ENCODE measurements at regions not wholly inside any gene's neighbourhood (a gene's known extent, or its start where the extent isn't known, plus 50 kb on each side); places are given as distances from the start of the nearest gene placed in this dataset.
"Not testable (repeated sequence)": the region's sequence is repeated elsewhere in the genome, so short reads cannot be mapped to it uniquely, and the experiment has no call there.

- no peak for FAIRE-seq
Measured at GRCh38 chr16:9595393-9595792, 503.9 kb downstream of the HAPSTR1 start.

DNA sequence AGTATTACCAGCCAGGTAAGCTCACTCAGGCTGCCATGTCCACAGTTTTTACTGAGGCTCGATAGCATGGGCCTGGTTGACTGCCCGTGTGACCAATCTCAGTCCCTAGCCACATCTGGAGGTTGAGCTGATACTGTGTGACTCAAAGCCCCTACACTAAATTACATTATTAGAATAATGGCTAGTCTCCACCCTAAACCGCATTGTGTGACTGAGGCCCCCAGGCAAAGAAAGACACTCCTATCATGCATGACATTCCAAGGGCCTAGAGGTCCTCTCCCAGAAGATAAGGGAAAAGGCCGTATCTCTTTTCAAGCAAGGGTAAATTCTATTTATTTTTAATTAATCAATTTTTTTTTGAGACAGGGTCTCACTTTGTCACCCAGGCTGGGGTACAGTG, 505.3 kb downstream of the HAPSTR1 start:
- no peak for DNase-seq (ENCODE audit: extremely low spot score, insufficient read length, low read depth)
- FAIRE-seq = no peak

More at GRCh38 chr16:9595393-9595792, 503.9 kb downstream of the HAPSTR1 start:
- no peak for DNase-seq (ENCODE audit: extremely low spot score, insufficient read length, low read depth)

DNA sequence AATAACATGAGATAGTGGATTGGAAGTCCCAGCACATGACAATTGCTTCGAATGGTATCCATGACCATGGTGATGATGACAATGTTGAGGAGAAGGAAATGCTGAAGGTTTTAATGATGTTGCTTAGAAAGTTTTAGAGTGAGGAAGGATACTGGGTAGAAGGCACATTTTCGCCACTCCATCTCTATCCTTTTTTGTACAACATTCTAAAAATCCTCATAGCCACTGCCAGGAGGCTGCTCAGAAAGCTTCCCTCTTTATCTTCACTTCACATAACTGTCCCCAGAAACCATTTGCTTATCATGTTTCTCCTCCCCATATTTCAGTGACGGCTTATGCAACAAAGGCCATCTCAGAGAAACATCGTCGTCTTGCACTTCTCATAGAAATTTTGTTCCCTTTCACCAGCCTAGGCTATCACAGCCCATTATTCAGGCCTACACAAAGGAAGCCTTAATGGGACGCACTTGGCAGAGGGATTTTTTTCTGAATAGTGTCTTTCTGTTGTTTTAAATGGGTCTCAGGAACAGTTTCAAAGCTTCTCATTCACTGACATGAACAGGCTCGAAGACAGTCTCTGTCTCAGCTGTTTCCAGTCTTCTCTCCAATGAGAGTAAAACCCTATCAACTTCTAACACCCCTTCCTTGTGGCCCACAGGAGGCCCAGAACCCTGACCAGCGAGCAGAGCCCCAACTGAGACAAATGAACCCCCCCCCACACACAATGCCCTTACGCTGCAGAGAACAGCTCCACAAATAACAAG, 506.7 kb downstream of the HAPSTR1 start:
- no peak for DNase-seq (ENCODE audit: extremely low spot score, insufficient read length, low read depth)
- FAIRE-seq = no peak

DNA sequence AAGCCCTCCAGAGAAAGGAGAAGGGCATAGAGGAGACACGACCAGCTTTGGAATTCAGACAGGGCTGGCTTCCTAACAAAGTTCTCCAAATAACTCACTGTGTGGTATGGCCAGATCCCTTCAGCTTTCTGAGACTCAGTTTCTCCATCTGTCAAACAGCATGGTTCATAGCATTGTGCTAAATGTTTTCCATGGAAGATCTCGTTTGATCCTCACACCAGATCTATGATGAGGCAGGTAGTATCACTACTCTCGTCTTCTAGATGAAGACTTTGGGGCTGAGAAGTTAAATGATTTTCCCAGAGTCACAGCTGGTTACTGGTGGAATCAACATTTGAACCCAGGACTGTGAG, 507.3 kb downstream of the HAPSTR1 start:
- DNase-seq (ENCODE audit: extremely low spot score, insufficient read length, low read depth) = no peak
- no peak for FAIRE-seq

GRCh38 chr16:9599415-9600120, 508.1 kb downstream of the HAPSTR1 start:
- DNase-seq (ENCODE audit: extremely low spot score, insufficient read length, low read depth) = no peak
- FAIRE-seq = no peak

DNA sequence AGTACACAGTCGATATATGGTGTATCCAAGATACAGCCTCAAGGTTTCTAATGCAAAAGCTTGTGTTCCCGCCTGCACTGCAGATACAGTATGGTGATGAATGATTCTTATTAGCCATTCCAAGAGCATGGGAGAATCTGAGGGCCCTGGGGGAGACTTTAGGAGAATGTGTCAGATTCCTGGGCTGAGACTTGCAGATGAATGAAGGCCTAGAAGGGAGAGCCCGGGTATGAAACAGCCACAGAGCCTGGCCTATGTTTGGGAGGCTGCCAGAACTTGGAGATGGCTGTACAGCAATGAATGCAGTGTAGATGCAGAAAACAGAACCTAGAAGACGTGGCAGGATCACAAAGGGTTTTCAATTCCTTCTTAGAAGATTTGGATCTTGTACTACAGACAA, 510.7 kb downstream of the HAPSTR1 start:
- FAIRE-seq (no peak), DNase-seq (ENCODE audit: extremely low spot score, insufficient read length, low read depth) (no peak)

DNA sequence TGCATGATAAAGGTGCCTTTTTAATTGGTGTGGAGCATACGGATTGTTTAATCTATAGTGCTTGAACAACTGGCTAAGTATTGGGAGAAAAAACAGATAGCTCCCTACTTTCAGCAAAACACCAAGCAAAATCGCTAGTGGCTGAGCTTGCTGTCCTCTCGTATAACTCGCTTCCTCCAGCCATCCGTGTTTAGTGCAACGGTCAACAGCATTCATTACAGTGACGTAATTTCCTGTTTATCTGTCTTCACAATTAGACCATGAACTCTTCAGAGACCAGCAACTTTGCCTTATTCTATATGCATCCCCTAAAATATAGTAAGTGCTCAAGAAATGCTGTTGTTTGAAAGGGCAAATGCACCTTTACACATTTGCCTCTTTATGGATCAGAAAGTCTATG, 511.9 kb downstream of the HAPSTR1 start:
- DNase-seq (ENCODE audit: extremely low spot score, insufficient read length, low read depth) = no peak
- FAIRE-seq = no peak

GRCh38 chr16:9607515-9608230, 516.2 kb downstream of the HAPSTR1 start:
- FAIRE-seq (no peak), DNase-seq (ENCODE audit: extremely low spot score, insufficient read length, low read depth) (no peak)

GRCh38 chr16:9610727-9611126, 519.3 kb downstream of the HAPSTR1 start:
- DNase-seq (ENCODE audit: extremely low spot score, insufficient read length, low read depth) (no peak), FAIRE-seq (no peak)

DNA sequence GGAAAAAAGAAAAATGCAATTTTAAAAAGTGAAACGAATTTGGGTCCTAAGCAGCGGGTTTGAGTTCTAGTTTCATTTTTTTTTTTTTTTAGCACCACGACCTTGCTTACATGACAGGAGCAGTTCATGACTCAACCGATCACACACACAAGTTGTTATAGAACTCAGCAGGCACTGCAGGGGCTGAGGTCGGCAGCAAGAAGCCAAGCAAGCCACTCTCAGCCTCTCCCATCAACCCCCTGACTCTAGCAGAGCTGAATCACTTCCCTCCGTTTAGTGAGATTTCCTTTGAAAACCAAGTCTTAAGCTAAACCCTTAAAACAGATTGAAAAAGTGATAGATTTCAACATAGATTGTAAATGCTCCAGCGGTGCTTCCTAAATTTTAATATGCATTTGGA, 520.8 kb downstream of the HAPSTR1 start:
- FAIRE-seq (no peak), DNase-seq (ENCODE audit: extremely low spot score, insufficient read length, low read depth) (no peak)

GRCh38 chr16:9614389-9614788, 522.9 kb downstream of the HAPSTR1 start:
- FAIRE-seq = no peak

DNA sequence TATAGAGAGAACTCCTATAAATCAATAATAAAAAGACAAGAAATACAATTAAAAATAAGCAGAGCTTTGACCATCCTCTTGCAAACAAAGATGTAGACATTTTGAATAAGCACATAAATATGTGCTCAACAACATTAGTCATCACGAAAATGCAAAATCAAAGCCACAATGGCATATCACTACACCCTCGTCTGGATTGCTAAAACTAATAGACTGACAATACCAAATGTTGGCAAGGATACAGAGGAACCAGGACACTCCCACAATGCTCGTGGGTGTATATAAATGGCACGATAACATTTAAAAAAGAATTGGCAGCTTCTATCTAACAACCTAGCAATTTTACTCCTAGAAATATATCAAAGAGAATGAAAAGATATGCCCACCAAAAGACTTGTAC, 530.8 kb downstream of the HAPSTR1 start:
- no peak for FAIRE-seq

More at GRCh38 chr16:9614389-9614788, 522.9 kb downstream of the HAPSTR1 start:
- no peak for DNase-seq (ENCODE audit: extremely low spot score, insufficient read length, low read depth)

GRCh38 chr16:9625122-9625521, 533.7 kb downstream of the HAPSTR1 start:
- no peak for FAIRE-seq

More for the DNA sequence above, 530.8 kb downstream of the HAPSTR1 start:
- no peak for DNase-seq (ENCODE audit: extremely low spot score, insufficient read length, low read depth)

GRCh38 chr16:9627427-9627826, 536.0 kb downstream of the HAPSTR1 start:
- DNase-seq (ENCODE audit: extremely low spot score, insufficient read length, low read depth) (no peak), FAIRE-seq (no peak)

More at GRCh38 chr16:9625122-9625521, 533.7 kb downstream of the HAPSTR1 start:
- DNase-seq (ENCODE audit: extremely low spot score, insufficient read length, low read depth) = no peak

DNA sequence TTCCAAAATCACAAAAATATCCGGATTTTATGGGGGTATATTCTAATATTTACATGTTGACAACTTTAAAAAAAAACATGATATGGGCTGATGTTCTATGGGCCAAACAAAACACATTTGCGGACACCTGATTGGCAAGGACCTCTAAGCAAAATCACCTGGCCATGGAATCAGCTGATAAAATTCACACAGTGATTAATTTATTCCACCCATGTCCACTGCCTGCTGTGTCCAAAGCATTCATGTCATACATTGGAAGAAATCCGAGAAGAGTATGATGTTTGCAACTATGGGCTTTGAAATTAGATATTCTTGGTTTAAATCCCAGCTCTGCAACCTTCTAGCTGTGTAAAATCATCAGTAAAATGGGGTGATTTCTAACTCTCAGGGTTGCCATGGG, 538.7 kb downstream of the HAPSTR1 start:
- DNase-seq (ENCODE audit: extremely low spot score, insufficient read length, low read depth) = no peak
- FAIRE-seq = no peak

- FAIRE-seq (no peak), DNase-seq (ENCODE audit: extremely low spot score, insufficient read length, low read depth) (no peak)
Measured at GRCh38 chr16:9630985-9631384, 539.5 kb downstream of the HAPSTR1 start.

- FAIRE-seq = no peak
- DNase-seq (ENCODE audit: extremely low spot score, insufficient read length, low read depth) = no peak
Measured at GRCh38 chr16:9633844-9634243, 542.4 kb downstream of the HAPSTR1 start.

- not testable (repeated sequence) for DNase-seq (ENCODE audit: extremely low spot score, insufficient read length, low read depth); FAIRE-seq
Measured at GRCh38 chr16:9635150-9635720, 543.8 kb downstream of the HAPSTR1 start.

- DNase-seq (ENCODE audit: extremely low spot score, insufficient read length, low read depth) (no peak), FAIRE-seq (no peak)
Measured at GRCh38 chr16:9644258-9644657, 538.0 kb downstream of the GRIN2A start.

GRCh38 chr16:9645911-9646310, 536.3 kb downstream of the GRIN2A start:
- DNase-seq (ENCODE audit: extremely low spot score, insufficient read length, low read depth) (no peak), FAIRE-seq (no peak)

Measured in GM18507 (cell line).